ENCODE measurements at regions not wholly inside any gene's neighbourhood (a gene's known extent, or its start where the extent isn't known, plus 50 kb on each side); places are given as distances from the start of the nearest gene placed in this dataset.
A peak's percentile ranks its signal among the peaks of the same experiment; 100 is the strongest.
"Not testable (repeated sequence)": the region's sequence is repeated elsewhere in the genome, so short reads cannot be mapped to it uniquely, and the experiment has no call there.

- no peak for TF ChIP-seq CTCFL (IDR thresholded peaks at IDR 0.05; ENCODE audit: borderline replicate concordance, insufficient read depth, low read depth, low read length, poor library complexity, severe bottlenecking)
- no peak for TF ChIP-seq RBM17 (IDR thresholded peaks at IDR 0.05; ENCODE audit: borderline replicate concordance, low read depth, low read length)
- TF ChIP-seq JUNB (CRISPR knock-in tag; conservative IDR thresholded peaks at IDR 0.05) = no peak
Observed at GRCh38 chr1:95537176-95537575, 303.2 kb downstream of the RWDD3 start (continued).

- FAIRE-seq; H3K79me2 ChIP-seq (ENCODE audit: control insufficient read depth, insufficient read depth, low read length); in situ Hi-C loops (cut with MboI); H3K4me3 ChIP-seq; H4K20me1 ChIP-seq (replicated peaks; ENCODE audit: control insufficient read depth, insufficient read depth, low read length); CTCF ChIA-PET (ENCODE audit: low intra/inter-chr PET ratio); POLR2A ChIA-PET; H3K27ac ChIP-seq (ENCODE audit: extremely low read depth, low read depth, low read length); H2AFZ ChIP-seq (ENCODE audit: low read depth, low read length); H3K4me2 ChIP-seq (ENCODE audit: insufficient read depth, low read length); BruUV-seq (replicated peaks); DNase-seq (ENCODE audit: extremely low read depth in 1 of 4, low spot score in 3 of 4); H3K9ac ChIP-seq (ENCODE audit: insufficient read depth in 1 of 2, low read depth in 2 of 2, low read length in 2 of 2); H3K4me1 ChIP-seq (replicated peaks in 1 of 2; ENCODE audit: control insufficient read depth in 2 of 2, insufficient read depth in 2 of 2, low read length in 2 of 2); intact Hi-C loops (cut with micrococcal nuclease); ATAC-seq; H3K27me3 ChIP-seq (ENCODE audit: control insufficient read depth in 2 of 2, insufficient read depth in 2 of 2, low read length in 2 of 2); H3K36me3 ChIP-seq (ENCODE audit: control insufficient read depth, insufficient read depth, low read length); H3K9me3 ChIP-seq (replicated peaks; ENCODE audit: control insufficient read depth, insufficient read depth, low read depth, low read length); H3K9me1 ChIP-seq (ENCODE audit: control insufficient read depth, insufficient read depth, low read length): not testable (repeated sequence)
- TF ChIP-seq ZNF316 (IDR thresholded peaks at IDR 0.05) (peak; percentile 36), NFYB (IDR thresholded peaks at IDR 0.05; ENCODE audit: extremely low read depth, insufficient read length) (peak; percentile 17)
- WGBS (ENCODE audit: insufficient coverage, low coverage, missing lambda C conversion rate) = 4% methylated on average over 7 of the region's 7 CpGs
Observed at GRCh38 chr1:95538242-95538641, 304.2 kb downstream of the RWDD3 start.
